ENCODE measurements at regions not wholly inside any gene's neighbourhood (a gene's known extent, or its start where the extent isn't known, plus 50 kb on each side); places are given as distances from the start of the nearest gene placed in this dataset.

- TF ChIP-seq EZH2 (IDR thresholded peaks at IDR 0.05; ENCODE audit: borderline replicate concordance, low read depth, low read length, severe bottlenecking) (no peak), CTCF (IDR thresholded peaks at IDR 0.05; ENCODE audit: borderline replicate concordance, extremely low read depth, low read length, poor library complexity, severe bottlenecking) (no peak)
Measured at GRCh38 chr18:61731178-61731577, 161.6 kb downstream of the RNF152 start.

DNA sequence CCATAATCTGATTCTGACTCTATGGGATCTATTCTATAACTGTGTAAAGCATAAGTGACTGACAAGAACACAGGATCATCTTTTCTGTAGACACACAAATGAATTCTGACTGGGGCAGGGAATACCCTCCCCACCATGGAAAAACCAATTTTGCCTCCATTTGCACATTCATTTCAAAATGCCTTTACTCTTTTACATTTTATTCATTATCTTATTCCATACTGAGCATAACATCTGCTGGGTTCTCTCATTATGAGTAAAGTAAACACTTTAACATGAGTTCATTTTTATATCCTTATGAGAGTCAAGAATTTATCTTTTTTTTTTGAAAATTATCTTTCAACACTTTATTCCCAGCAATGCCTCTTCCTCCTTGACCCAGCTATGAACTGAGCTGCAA lies 163.5 kb downstream of the RNF152 start:
- ATAC-seq (ENCODE audit: insufficient read depth, low read depth) (no peak), DNase-seq (no peak)
- Histone ChIP-seq H3K27ac (ENCODE audit: low read length) (no peak overlapping the region), H3K4me1 (ENCODE audit: insufficient read depth, low read length) (no peaks in the 10 kb centered on the region), H3K9ac (ENCODE audit: low read depth, low read length) (no peak overlapping the region), H4K20me1 (ENCODE audit: insufficient read depth, low read length) (no peaks in the 10 kb centered on the region), H2AFZ (ENCODE audit: low read depth, low read length) (no peak overlapping the region), H3K4me3 (ENCODE audit: low read depth in 1 of 2, low read length in 2 of 2) (no peak overlapping the region), H3K9me3 (ENCODE audit: insufficient read depth, low read length, severe bottlenecking) (no peaks in the 10 kb centered on the region), H3K36me3 (ENCODE audit: insufficient read depth, low read length) (no peaks in the 10 kb centered on the region), H3K4me2 (ENCODE audit: insufficient read depth, low read length) (no peak overlapping the region), H3K79me2 (ENCODE audit: insufficient read depth, low read length) (no peaks in the 10 kb centered on the region), H3K27me3 (ENCODE audit: insufficient read depth, low read length, poor library complexity) (no peaks in the 10 kb centered on the region)
- no peak for TF ChIP-seq EZH2 (IDR thresholded peaks at IDR 0.05; ENCODE audit: borderline replicate concordance, low read depth, low read length, severe bottlenecking)
- no peak for TF ChIP-seq CTCF (IDR thresholded peaks at IDR 0.05; ENCODE audit: borderline replicate concordance, extremely low read depth, low read length, poor library complexity, severe bottlenecking)

More at GRCh38 chr18:61731178-61731577, 161.6 kb downstream of the RNF152 start:
- no peaks in the 10 kb centered on the region for H3K4me1 ChIP-seq (ENCODE audit: insufficient read depth, low read length)
- no peak for DNase-seq
- no peaks in the 10 kb centered on the region for H3K9me3 ChIP-seq (ENCODE audit: insufficient read depth, low read length, severe bottlenecking)
- no peak overlapping the region for H3K4me2 ChIP-seq (ENCODE audit: insufficient read depth, low read length)
- no peak overlapping the region for H3K4me3 ChIP-seq (ENCODE audit: low read depth in 1 of 2, low read length in 2 of 2)
- no peaks in the 10 kb centered on the region for H3K79me2 ChIP-seq (ENCODE audit: insufficient read depth, low read length)
- H3K27me3 ChIP-seq (ENCODE audit: insufficient read depth, low read length, poor library complexity): no peaks in the 10 kb centered on the region
- no peak overlapping the region for H3K9ac ChIP-seq (ENCODE audit: low read depth, low read length)
- ATAC-seq (ENCODE audit: insufficient read depth, low read depth): no peak
- no peaks in the 10 kb centered on the region for H3K36me3 ChIP-seq (ENCODE audit: insufficient read depth, low read length)
- no peak overlapping the region for H2AFZ ChIP-seq (ENCODE audit: low read depth, low read length)
- H4K20me1 ChIP-seq (ENCODE audit: insufficient read depth, low read length): no peaks in the 10 kb centered on the region
- H3K27ac ChIP-seq (ENCODE audit: low read length): no peak overlapping the region

DNA sequence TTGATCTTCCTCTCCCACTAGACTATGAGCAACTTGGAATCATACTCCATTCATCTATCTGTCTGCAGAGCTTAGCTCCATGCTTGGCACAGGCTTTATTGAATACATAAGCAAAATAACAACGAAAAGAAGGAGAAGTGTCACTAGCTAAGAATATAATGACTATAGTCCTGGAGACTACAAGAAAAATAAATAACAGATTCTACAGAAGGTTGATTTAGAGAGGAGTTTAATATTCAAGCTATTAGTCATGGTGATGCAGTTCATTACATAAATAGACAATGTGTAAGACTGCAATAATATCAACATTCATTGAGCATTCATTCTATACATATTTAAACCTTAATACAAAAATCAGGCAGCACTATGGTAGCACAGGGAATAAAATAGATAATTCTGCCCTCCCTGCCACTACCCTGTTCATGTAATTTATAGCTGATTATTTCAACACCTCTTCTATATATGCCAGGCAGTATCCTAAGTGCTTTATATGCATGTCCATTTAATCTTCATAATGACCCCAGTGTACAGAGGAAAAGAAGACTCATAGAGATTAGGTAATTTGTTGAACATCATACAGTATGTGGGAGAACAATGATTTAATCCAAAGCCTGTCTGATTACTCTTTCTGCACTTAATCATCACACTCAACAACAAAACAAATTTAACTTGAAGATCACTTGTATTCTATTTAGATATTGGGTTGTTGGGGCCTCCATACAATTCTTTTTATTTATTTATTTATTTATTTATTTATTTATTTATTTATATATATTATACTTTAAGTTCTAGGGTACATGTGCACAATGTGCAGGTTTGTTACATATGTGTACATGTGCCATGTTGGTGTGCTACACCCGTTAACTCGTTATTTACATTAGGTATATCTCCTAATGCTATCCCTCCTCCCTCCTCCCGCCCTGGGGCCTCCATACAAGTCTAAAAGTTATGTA lies 165.3 kb downstream of the RNF152 start:
- Histone ChIP-seq H3K4me1 (ENCODE audit: insufficient read depth, low read length) (no peaks in the 10 kb centered on the region), H3K4me3 (ENCODE audit: low read depth in 1 of 2, low read length in 2 of 2) (no peak overlapping the region), H3K36me3 (ENCODE audit: insufficient read depth, low read length) (no peaks in the 10 kb centered on the region), H3K9me3 (ENCODE audit: insufficient read depth, low read length, severe bottlenecking) (no peaks in the 10 kb centered on the region), H4K20me1 (ENCODE audit: insufficient read depth, low read length) (no peaks in the 10 kb centered on the region), H3K79me2 (ENCODE audit: insufficient read depth, low read length) (no peaks in the 10 kb centered on the region), H3K27ac (ENCODE audit: low read length) (no peak overlapping the region), H3K9ac (ENCODE audit: low read depth, low read length) (no peak overlapping the region), H3K4me2 (ENCODE audit: insufficient read depth, low read length) (no peak overlapping the region), H2AFZ (ENCODE audit: low read depth, low read length) (no peak overlapping the region), H3K27me3 (ENCODE audit: insufficient read depth, low read length, poor library complexity) (no peaks in the 10 kb centered on the region)
- DNase-seq (no peak), ATAC-seq (ENCODE audit: insufficient read depth, low read depth) (no peak)
- TF ChIP-seq EZH2 (IDR thresholded peaks at IDR 0.05; ENCODE audit: borderline replicate concordance, low read depth, low read length, severe bottlenecking): no peak
- no peak for TF ChIP-seq CTCF (IDR thresholded peaks at IDR 0.05; ENCODE audit: borderline replicate concordance, extremely low read depth, low read length, poor library complexity, severe bottlenecking)

Data from DND-41 (cell line).